Left ventricle myocardium inferior (tissue), 1 donor: ENCODE measurements at regions not wholly inside any gene's neighbourhood (a gene's known extent, or its start where the extent isn't known, plus 50 kb on each side); places are given as distances from the start of the nearest gene placed in this dataset.
"Not testable (repeated sequence)": the region's sequence is repeated elsewhere in the genome, so short reads cannot be mapped to it uniquely, and the experiment has no call there.

ENCODE experiments used
- DNase-seq: peaks from one replicate; pipeline ENCODE4 v3.0.0-alpha.2; 2020
- H3K27ac ChIP-seq: fragments of 200-600 bp; replicated peaks from 2 replicates; pipeline ENCODE4 v1.8.0; 2021
- H3K27me3 ChIP-seq: fragments of 200-600 bp; 2 replicates; pipeline ENCODE4 v1.8.0; 2021; ENCODE audit warnings: low read depth
- H3K36me3 ChIP-seq: fragments of 200-600 bp; 2 replicates; pipeline ENCODE4 v1.8.0; 2021
- H3K4me1 ChIP-seq: fragments of 200-600 bp; 2 replicates; pipeline ENCODE4 v1.8.0; 2021
- H3K4me3 ChIP-seq: fragments of 200-600 bp; 2 replicates; pipeline ENCODE4 v1.8.0; 2021; ENCODE audit warnings: mild to moderate bottlenecking, moderate library complexity
- H3K9me3 ChIP-seq: fragments of 200-600 bp; replicated peaks from 2 replicates; pipeline ENCODE4 v1.8.0; 2021
- CTCF ChIP-seq: fragments of 200-600 bp; IDR thresholded peaks from 2 replicates; pipeline ENCODE4 v1.8.0; 2021; ENCODE audit warnings: antibody characterized with exemption, mild to moderate bottlenecking, borderline replicate concordance
- intact Hi-C: fragments of 100-400 bp; cut with micrococcal nuclease; formaldehyde crosslinking; loops from one replicate; pipeline ENCODE4 v1.11.0; 2022
- donor health status: DM: no; HTN: yes; CAD: no; lungs with severe emphysema.

- Histone ChIP-seq H3K4me3 (no peak overlapping the region), H3K36me3 (no peaks in the 10 kb centered on the region), H3K9me3 (no peaks in the 10 kb centered on the region), H3K27ac (no peak overlapping the region), H3K4me1 (peaks cover 3% of the 10 kb centered on the region), H3K27me3 (no peaks in the 10 kb centered on the region)
- DNase-seq: no peak
- intact Hi-C loops: no loop called here
- no peak for TF ChIP-seq CTCF
Measured at GRCh38 chr6:81371930-81372329, 380.6 kb downstream of the TENT5A start.

- Histone ChIP-seq H3K4me1 (peaks cover 8% of the 10 kb centered on the region), H3K27me3 (no peaks in the 10 kb centered on the region)
- DNase-seq: no peak
Measured at GRCh38 chr6:81366972-81367371, 385.5 kb downstream of the TENT5A start.

GRCh38 chr6:81362246-81362645, 390.2 kb downstream of the TENT5A start:
- H3K4me1 ChIP-seq: peaks cover 8% of the 10 kb centered on the region
- no peaks in the 10 kb centered on the region for H3K9me3 ChIP-seq
- H3K4me3 ChIP-seq: no peak overlapping the region
- intact Hi-C loops: no loop called here
- TF ChIP-seq CTCF: no peak
- no peaks in the 10 kb centered on the region for H3K27me3 ChIP-seq
- H3K27ac ChIP-seq: no peak overlapping the region
- no peak for DNase-seq
- H3K36me3 ChIP-seq: no peaks in the 10 kb centered on the region

More at GRCh38 chr6:81366972-81367371, 385.5 kb downstream of the TENT5A start:
- no peak overlapping the region for H3K27ac ChIP-seq
- no peaks in the 10 kb centered on the region for H3K36me3 ChIP-seq
- intact Hi-C loops: no loop called here
- no peak overlapping the region for H3K4me3 ChIP-seq
- no peak for TF ChIP-seq CTCF
- no peaks in the 10 kb centered on the region for H3K9me3 ChIP-seq

GRCh38 chr6:81353262-81353661, 399.2 kb downstream of the TENT5A start:
- Histone ChIP-seq H3K4me1 (no peaks in the 10 kb centered on the region), H3K4me3 (no peak overlapping the region), H3K27ac (no peak overlapping the region), H3K9me3 (no peaks in the 10 kb centered on the region), H3K27me3 (no peaks in the 10 kb centered on the region), H3K36me3 (no peaks in the 10 kb centered on the region)
- intact Hi-C loops: no loop called here
- TF ChIP-seq CTCF: no peak
- DNase-seq: no peak

GRCh38 chr6:81344026-81344425, 408.5 kb downstream of the TENT5A start:
- H3K27me3 ChIP-seq, H3K9me3 ChIP-seq, DNase-seq, intact Hi-C loops, H3K4me1 ChIP-seq, H3K4me3 ChIP-seq, H3K27ac ChIP-seq, H3K36me3 ChIP-seq: not testable (repeated sequence)

- intact Hi-C loops: no loop called here
- Histone ChIP-seq H3K36me3 (no peaks in the 10 kb centered on the region), H3K27me3 (no peaks in the 10 kb centered on the region), H3K4me1 (no peaks in the 10 kb centered on the region), H3K4me3 (no peak overlapping the region), H3K9me3 (peaks cover 10% of the 10 kb centered on the region), H3K27ac (no peak overlapping the region)
- TF ChIP-seq CTCF: no peak
- no peak for DNase-seq
Measured at GRCh38 chr6:81340946-81341345, 411.5 kb downstream of the TENT5A start.
